IMR-90 (cell line): ENCODE measurements at regions not wholly inside any gene's neighbourhood (a gene's known extent, or its start where the extent isn't known, plus 50 kb on each side); places are given as distances from the start of the nearest gene placed in this dataset.

Experiments used
- FOS ChIP-seq: fragments of 150-350 bp; IDR thresholded peaks from 2 replicates; pipeline ENCODE4 v1.6.1; 2016; ENCODE audit warnings: low read depth, low read length
- MAFK ChIP-seq: IDR thresholded peaks from 2 replicates; pipeline ENCODE4 v1.6.1; 2012; ENCODE audit warnings: low read depth, low read length, improper control_type of control experiment
- MAZ ChIP-seq: IDR thresholded peaks from 2 replicates; pipeline ENCODE4 v1.6.1; 2012; ENCODE audit warnings: low read depth, mild to moderate bottlenecking, low read length, improper control_type of control experiment, moderate library complexity, borderline replicate concordance
- MXI1 ChIP-seq: IDR thresholded peaks from 2 replicates; pipeline ENCODE4 v1.6.1; 2012; ENCODE audit warnings: low read depth, mild to moderate bottlenecking, low read length, moderate library complexity, borderline replicate concordance
- NFE2L2 ChIP-seq: fragments of 150-350 bp; IDR thresholded peaks from 2 replicates; pipeline ENCODE4 v1.6.1; 2016; ENCODE audit warnings: low read depth, mild to moderate bottlenecking, low read length
- POLR2A ChIP-seq: IDR thresholded peaks from 2 replicates; pipeline ENCODE4 v1.6.1; 2012; ENCODE audit warnings: mild to moderate bottlenecking, low read depth, low read length
- RAD21 ChIP-seq: IDR thresholded peaks from 2 replicates; pipeline ENCODE4 v1.6.1; 2012; ENCODE audit warnings: low read length, improper control_type of control experiment
- RCOR1 ChIP-seq: IDR thresholded peaks from 2 replicates; pipeline ENCODE4 v1.6.1; 2012; ENCODE audit warnings: mild to moderate bottlenecking, low read length, improper control_type of control experiment; ENCODE audit not compliant: insufficient replicate concordance
- RFX5 ChIP-seq: IDR thresholded peaks from 2 replicates; pipeline ENCODE4 v1.8.0; 2012; ENCODE audit warnings: low read depth, mild to moderate bottlenecking, low read length, moderate library complexity
- SMC3 ChIP-seq: fragments of 150-350 bp; IDR thresholded peaks from 2 replicates; pipeline ENCODE4 v1.6.1; 2016; ENCODE audit warnings: low read depth, mild to moderate bottlenecking, antibody characterized with exemption, low read length, moderate library complexity
- USF2 ChIP-seq: fragments of 150-350 bp; IDR thresholded peaks from 2 replicates; pipeline ENCODE4 v1.6.1; 2017; ENCODE audit warnings: mild to moderate bottlenecking, antibody characterized with exemption, low read length, low read depth
- TF ChIP-seq, protein P1 (sequence below): conservative IDR thresholded peaks from 2 replicates; pipeline ENCODE4 v1.5.1; 2012; ENCODE audit warnings: mild to moderate bottlenecking, low read depth, low read length, improper control_type of control experiment

DNA sequence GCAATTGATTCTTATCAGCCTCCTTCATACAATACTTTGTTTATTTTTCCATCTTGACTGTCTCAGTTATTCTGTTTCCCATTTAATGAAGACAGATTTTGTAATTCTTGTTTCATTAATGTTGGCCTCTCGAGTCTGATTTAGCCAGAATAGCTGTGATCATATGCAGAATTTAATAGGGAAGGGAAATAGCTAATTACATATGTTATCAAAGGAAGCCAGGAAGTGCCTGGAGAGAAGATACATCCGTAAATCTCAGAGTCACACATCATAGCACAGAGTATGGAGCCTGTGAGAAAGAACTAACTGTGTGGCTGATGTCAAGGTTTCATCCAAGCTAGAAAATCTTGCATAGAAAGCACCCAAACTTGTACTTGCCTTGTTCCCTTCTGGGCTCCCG lies 288.9 kb upstream of the SLCO3A1 start:
- TF ChIP-seq, protein P1, sequence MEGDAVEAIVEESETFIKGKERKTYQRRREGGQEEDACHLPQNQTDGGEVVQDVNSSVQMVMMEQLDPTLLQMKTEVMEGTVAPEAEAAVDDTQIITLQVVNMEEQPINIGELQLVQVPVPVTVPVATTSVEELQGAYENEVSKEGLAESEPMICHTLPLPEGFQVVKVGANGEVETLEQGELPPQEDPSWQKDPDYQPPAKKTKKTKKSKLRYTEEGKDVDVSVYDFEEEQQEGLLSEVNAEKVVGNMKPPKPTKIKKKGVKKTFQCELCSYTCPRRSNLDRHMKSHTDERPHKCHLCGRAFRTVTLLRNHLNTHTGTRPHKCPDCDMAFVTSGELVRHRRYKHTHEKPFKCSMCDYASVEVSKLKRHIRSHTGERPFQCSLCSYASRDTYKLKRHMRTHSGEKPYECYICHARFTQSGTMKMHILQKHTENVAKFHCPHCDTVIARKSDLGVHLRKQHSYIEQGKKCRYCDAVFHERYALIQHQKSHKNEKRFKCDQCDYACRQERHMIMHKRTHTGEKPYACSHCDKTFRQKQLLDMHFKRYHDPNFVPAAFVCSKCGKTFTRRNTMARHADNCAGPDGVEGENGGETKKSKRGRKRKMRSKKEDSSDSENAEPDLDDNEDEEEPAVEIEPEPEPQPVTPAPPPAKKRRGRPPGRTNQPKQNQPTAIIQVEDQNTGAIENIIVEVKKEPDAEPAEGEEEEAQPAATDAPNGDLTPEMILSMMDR: no peak
- TF ChIP-seq POLR2A (no peak), MAFK (no peak), RFX5 (no peak), SMC3 (no peak), NFE2L2 (no peak), MAZ (no peak), USF2 (no peak), FOS (no peak), MXI1 (no peak), RCOR1 (no peak), RAD21 (no peak)
